GM18517 (cell line): ENCODE measurements at regions not wholly inside any gene's neighbourhood (a gene's known extent, or its start where the extent isn't known, plus 50 kb on each side); places are given as distances from the start of the nearest gene placed in this dataset.

Experiments used
- ATAC-seq: cut with Tn5 transposase; IDR thresholded peaks from one replicate; pipeline ENCODE4 v1.9.1; 2021; ENCODE audit warnings: mild to moderate bottlenecking, moderate library complexity; ENCODE audit not compliant: unreplicated experiment

GRCh38 chr16:86304868-86305267, 205.5 kb upstream of the FOXF1 start:
- no peak for ATAC-seq

GRCh38 chr16:86305440-86305839, 204.9 kb upstream of the FOXF1 start:
- ATAC-seq = no peak

DNA sequence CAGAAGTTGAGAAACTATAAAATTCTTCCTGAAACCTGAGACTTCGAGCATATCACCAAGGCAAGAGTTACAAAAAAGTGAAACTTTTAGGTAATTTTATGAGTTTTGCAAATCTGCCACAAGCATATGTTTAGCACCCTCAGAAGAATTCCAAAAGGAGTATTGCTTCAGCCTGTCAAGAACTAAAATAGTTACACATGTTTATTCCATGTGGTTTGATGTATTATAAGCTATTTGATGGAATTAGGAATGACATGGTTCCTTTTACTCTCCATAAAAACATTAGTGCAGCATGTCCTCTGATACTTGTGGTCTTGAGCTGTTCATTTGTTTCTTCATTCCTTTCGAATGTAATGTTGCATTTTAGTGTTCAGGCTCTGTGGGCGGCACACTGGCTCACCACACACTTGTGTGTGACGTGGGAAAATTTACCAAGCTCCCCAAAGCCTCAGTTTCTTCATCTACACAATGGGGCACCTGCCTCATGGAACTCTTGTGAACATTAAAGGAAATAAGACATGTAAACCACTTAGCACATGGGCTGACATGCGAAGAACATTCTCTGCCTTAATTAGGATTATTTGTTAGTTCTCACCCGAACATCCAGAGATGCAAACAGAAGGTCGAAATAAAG, 204.2 kb upstream of the FOXF1 start:
- no peak for ATAC-seq

DNA sequence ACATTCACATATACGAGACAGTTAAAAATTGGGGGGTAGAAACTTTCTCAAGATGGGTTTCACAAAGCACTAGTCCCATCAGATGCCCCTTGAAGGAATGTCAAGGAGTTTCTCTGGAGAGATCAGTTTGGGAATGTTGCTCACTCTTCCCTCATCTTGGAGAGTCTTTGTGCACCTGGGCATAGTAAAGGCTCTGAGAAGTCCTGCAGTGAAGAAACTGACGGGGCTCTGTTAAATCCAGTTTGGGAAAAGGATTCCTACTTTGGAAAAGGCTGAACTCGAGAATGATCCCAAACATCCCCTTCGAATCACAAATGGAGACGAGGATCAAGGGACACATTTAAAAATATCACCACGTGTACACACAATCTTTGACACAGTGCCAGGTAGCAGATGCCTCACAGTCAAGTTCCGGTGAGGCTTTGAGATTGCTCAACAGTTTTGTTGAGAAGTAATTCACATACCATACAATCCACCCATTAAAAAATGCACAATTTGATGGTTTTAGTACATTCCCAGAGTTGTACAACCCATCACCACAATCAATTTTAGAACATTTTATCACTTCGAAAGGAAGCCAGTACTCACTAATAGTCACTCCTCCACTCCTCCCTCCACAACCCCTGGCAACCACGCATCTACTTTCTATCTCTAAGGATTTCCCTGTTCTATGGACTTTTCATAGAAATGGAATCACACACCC, 203.4 kb upstream of the FOXF1 start:
- ATAC-seq = no peak

DNA sequence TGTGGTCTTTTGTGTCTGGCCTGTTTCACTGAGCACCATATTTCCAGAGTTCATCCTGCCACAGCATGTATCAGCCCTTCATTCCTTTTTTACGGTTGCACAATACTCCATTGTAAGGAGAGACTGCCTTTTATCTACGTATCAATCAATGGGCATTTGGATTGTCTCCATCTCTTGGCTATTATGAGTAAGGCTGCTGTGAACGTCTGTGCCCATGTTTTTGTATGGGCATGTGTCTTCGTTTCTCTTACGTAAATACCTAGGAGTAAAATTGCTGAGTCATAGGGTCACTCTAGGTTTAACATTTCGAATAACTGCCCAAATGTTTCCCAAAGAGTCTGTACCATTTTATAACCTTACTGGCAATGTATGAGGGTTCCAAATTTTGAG, 202.8 kb upstream of the FOXF1 start:
- ATAC-seq = no peak

DNA sequence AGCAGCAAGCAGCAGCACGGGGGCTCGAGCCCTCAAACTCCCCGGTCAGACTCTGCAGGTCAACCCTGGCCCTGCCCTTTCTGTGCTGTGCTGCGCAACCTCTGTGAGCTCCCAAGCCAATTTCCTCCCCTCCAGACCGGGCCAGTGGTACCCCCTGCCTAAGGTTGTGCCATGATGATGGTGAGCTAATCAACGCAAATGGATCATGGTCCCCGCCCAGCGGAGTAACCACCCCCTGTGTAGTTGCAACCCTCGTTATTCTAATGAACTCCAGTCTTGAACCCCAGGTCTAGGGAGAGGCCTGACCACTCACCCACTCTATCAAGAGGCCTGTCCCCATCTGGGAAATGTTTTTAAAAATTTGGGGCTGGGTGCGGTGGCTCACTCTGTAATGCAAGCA, 201.8 kb upstream of the FOXF1 start:
- no peak for ATAC-seq

DNA sequence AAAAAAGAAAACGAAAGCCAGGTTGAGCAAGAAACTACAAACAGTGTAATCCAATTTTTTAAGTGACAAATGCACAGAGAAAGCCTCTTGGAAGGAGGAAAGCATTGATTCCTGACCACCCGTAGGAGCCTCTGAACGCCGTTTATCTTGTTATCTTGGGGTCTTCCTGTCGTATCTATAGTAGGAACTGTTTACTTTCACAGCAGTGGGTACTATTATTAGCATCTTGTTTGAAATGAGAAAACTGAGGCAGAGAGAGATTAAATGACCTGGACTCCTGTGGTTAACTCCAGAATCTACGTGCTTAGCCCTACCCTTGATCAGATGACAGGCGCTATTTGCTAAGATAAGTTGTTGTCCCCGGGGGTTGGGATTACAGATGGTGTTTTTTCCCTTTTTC, 196.7 kb upstream of the FOXF1 start:
- no peak for ATAC-seq

GRCh38 chr16:86314402-86315025, 195.8 kb upstream of the FOXF1 start:
- no peak for ATAC-seq

GRCh38 chr16:86316967-86317812, 193.1 kb upstream of the FOXF1 start:
- ATAC-seq = no peak

- no peak for ATAC-seq
Observed at GRCh38 chr16:86317813-86318650, 192.3 kb upstream of the FOXF1 start.

DNA sequence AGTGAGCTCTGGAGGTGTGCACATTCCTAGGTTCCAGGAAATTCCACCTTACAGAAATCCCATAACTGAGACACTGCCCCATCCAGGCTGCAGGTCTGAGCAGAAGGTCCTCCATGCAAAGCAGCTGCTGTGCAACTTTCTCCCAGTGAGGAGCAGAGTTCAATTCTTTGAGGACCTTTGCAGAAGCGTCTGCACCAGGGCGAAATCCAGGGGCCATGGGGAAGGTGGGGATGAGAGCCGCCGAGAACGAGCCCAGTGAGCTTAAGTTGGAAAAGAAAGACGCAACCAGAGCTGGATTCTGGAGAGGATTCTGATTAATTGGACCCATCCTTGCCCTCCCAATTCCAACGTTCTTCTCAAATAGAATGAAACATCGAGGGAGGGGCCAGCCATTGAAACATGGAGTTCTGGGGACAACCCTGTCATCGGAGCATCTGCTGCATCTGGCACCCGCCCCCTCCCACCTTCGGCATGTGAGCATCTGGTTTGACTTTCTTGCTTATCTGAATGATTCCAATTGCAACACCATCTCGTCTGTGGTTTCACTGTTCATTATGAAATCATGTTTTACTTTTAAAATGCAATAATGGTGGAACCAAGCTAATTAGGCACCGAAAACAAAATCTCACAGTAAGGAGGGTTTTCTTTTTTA, 190.6 kb upstream of the FOXF1 start:
- no peak for ATAC-seq

- no peak for ATAC-seq
Observed at GRCh38 chr16:86320237-86320595, 190.1 kb upstream of the FOXF1 start.

- ATAC-seq = no peak
Observed at GRCh38 chr16:86321491-86321890, 188.8 kb upstream of the FOXF1 start.

DNA sequence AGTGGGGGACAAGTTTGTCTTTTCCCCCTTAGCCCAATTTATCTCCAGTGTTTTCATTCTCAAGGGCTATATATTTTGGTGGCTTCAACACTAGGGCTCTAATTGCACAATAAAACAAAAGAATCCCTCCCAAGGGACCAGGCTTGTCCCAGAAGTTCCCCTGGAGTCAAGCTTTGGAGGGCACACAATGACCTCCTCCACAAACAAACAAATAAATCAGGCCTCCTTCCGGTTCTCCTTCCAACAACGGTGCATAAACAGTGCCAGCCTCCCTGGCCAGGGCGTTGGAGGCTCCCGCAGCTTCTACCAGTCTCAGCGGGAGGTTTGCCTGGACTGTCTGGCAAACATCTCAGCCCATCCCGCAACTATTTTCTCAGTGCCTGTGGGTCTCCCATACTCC, 188.0 kb upstream of the FOXF1 start:
- no peak for ATAC-seq

DNA sequence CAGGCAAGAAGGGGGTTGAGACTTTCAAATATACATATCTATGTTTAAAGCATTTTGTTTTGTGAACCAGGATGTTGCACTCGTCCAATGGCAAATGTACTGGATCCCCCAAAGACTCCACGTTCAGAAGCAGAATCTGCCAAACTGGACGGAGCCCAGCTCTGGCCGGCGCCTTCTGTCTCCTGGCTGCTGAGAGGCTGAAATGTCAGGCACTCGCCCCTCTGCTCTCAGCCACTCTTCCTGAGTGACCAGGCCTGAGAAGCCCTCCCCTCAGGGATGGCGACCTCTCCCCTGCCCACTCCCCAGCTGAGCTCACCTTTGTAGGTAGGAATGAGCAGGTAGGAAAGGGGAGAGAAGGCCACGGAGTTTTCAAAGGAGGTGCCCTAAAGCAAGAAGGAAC, 187.5 kb upstream of the FOXF1 start:
- ATAC-seq = no peak

DNA sequence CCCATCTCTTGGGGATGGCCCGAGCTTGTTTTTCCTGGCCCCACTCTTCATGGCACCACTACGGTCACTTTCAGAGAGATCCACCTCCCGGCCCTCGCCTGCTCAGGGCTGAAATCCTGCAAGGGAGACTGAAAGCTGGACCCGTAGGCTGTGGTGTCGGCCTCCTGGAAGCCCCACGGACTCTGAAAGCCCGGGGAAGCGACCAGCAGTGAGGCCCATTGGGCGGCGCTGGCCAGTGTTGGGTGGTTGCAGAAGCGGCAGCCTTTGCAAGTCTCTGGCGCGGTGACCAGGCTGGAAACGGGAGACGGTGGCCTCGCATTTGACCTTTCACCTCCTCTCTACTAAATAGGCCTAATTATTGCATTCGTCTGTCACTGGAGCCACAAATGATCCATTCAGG, 186.0 kb upstream of the FOXF1 start:
- ATAC-seq = no peak

- ATAC-seq = no peak
Observed at GRCh38 chr16:86325360-86325759, 185.0 kb upstream of the FOXF1 start.

GRCh38 chr16:86325895-86326294, 184.4 kb upstream of the FOXF1 start:
- ATAC-seq = no peak

- no peak for ATAC-seq
Observed at GRCh38 chr16:86327321-86327720, 183.0 kb upstream of the FOXF1 start.

GRCh38 chr16:86330906-86331305, 179.4 kb upstream of the FOXF1 start:
- no peak for ATAC-seq
